Trophoblast cell (in vitro differentiated cells and primary cell): ENCODE measurements at regions not wholly inside any gene's neighbourhood (a gene's known extent, or its start where the extent isn't known, plus 50 kb on each side); places are given as distances from the start of the nearest gene placed in this dataset.

Experiments used
- DNase-seq, 2 donors: peaks; one replicate each; pipeline ENCODE4 v3.0.0-alpha.2; 2016
- H2AFZ ChIP-seq: 2 replicates; pipeline ENCODE4 v1.6.1; 2013; ENCODE audit warnings: low read length, moderate library complexity, mild to moderate bottlenecking; ENCODE audit not compliant: insufficient read depth, poor library complexity
- H2AK5ac ChIP-seq: 2 replicates; pipeline ENCODE4 v1.6.1; 2013; ENCODE audit warnings: mild to moderate bottlenecking, low read length
- H2BK120ac ChIP-seq: 2 replicates; pipeline ENCODE4 v1.6.1; 2013; ENCODE audit warnings: low read length, mild to moderate bottlenecking, moderate library complexity; ENCODE audit not compliant: insufficient read depth, poor library complexity
- H2BK12ac ChIP-seq: 2 replicates; pipeline ENCODE4 v1.6.1; 2013; ENCODE audit warnings: mild to moderate bottlenecking, low read length, moderate library complexity
- H2BK5ac ChIP-seq: 2 replicates; pipeline ENCODE4 v1.6.1; 2013; ENCODE audit warnings: low read length, low read depth, moderate library complexity, mild to moderate bottlenecking; ENCODE audit not compliant: poor library complexity
- H3K14ac ChIP-seq: 2 replicates; pipeline ENCODE4 v1.6.1; 2013; ENCODE audit warnings: mild to moderate bottlenecking, low read length
- H3K18ac ChIP-seq: 2 replicates; pipeline ENCODE4 v1.6.1; 2013; ENCODE audit warnings: mild to moderate bottlenecking, low read length
- H3K23ac ChIP-seq: 2 replicates; pipeline ENCODE4 v1.6.1; 2013; ENCODE audit warnings: low read length
- H3K27ac ChIP-seq: 2 replicates; pipeline ENCODE4 v1.5.1; 2013; ENCODE audit warnings: low read depth, mild to moderate bottlenecking, inconsistent platforms, low read length, moderate library complexity
- H3K27me3 ChIP-seq: 2 replicates; pipeline ENCODE4 v1.6.1; 2013; ENCODE audit warnings: inconsistent platforms, mild to moderate bottlenecking, low read length, moderate library complexity; ENCODE audit not compliant: insufficient read depth
- H3K36me3 ChIP-seq, 2 experiments: 1 replicate in 1 of 2; 2 replicates in 1 of 2; pipeline ENCODE4 v1.6.1; 2013; ENCODE audit warnings: low read length in 2 of 2, mild to moderate bottlenecking in 2 of 2, moderate library complexity in 1 of 2; ENCODE audit not compliant: insufficient read depth in 2 of 2, control insufficient read depth in 1 of 2
- H3K4ac ChIP-seq: 2 replicates; pipeline ENCODE4 v1.6.1; 2013; ENCODE audit warnings: low read depth, mild to moderate bottlenecking, low read length, moderate library complexity
- H3K4me1 ChIP-seq, 2 experiments: 1 replicate in 1 of 2; 2 replicates in 1 of 2; pipeline ENCODE4 v1.6.1; 2013; ENCODE audit warnings: low read length in 2 of 2, mild to moderate bottlenecking in 2 of 2, moderate library complexity in 1 of 2; ENCODE audit not compliant: insufficient read depth in 2 of 2, control insufficient read depth in 1 of 2
- H3K4me2 ChIP-seq: 2 replicates; pipeline ENCODE4 v1.6.1; 2013; ENCODE audit warnings: inconsistent platforms, mild to moderate bottlenecking, low read length, moderate library complexity
- H3K4me3 ChIP-seq: 2 replicates; pipeline ENCODE4 v1.5.1; 2013; ENCODE audit warnings: mild to moderate bottlenecking, low read depth, low read length, inconsistent platforms
- H3K79me1 ChIP-seq: one replicate; pipeline ENCODE4 v1.6.1; 2013; ENCODE audit warnings: low read length
- H3K79me2 ChIP-seq: 2 replicates; pipeline ENCODE4 v1.6.1; 2013; ENCODE audit warnings: low read length, mild to moderate bottlenecking; ENCODE audit not compliant: control insufficient read depth, insufficient read depth, poor library complexity
- H3K9ac ChIP-seq: 2 replicates; pipeline ENCODE4 v1.6.1; 2013; ENCODE audit warnings: mild to moderate bottlenecking, low read length
- H3K9me3 ChIP-seq: 2 replicates; pipeline ENCODE4 v1.6.1; 2013; ENCODE audit warnings: low read depth, mild to moderate bottlenecking, control low read depth, inconsistent platforms, low read length; ENCODE audit not compliant: insufficient read depth
- H4K12ac ChIP-seq: 2 replicates; pipeline ENCODE4 v1.6.1; 2013; ENCODE audit warnings: low read depth, mild to moderate bottlenecking, low read length, moderate library complexity
- H4K8ac ChIP-seq: 2 replicates; pipeline ENCODE4 v1.6.1; 2013; ENCODE audit warnings: low read depth, mild to moderate bottlenecking, low read length, moderate library complexity
- H4K91ac ChIP-seq: one replicate; pipeline ENCODE4 v1.6.1; 2013; ENCODE audit warnings: low read depth, mild to moderate bottlenecking, low read length, moderate library complexity
- WGBS: extraction: QIAGEN DNeasy Blood & Tissue Kit; methylation state at CpG from one replicate; pipeline ENCODE4 v1.1.7; 2013; ENCODE audit warnings: missing lambda C conversion rate; ENCODE audit not compliant: insufficient read length, insufficient coverage; ENCODE audit errors: extremely low coverage; 5-methylcytosine and 5-hydroxymethylcytosine counted together

DNA sequence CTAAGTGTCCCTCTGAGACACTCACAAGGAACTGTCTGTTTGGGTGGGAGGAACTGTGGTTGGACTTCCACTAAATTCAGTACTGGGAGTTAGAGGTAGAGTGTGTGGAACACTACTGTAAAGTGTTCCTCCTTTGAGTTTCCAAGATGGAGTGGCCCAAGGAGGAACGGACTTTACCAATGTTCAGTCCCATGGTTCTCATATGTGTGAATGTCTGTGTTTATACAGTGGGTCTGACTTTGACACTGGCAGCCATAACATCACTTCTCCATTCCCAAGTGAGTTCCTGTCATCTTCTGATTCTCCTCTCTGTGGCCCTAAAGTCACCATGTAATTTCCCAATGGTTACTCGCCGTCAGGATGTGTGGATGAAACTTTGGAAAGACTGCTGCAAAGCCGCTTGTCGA lies 136.8 kb upstream of the SERP2 start:
- Histone ChIP-seq H3K27ac (no peak overlapping the region), H2AK5ac (no peak overlapping the region), H2BK12ac (no peak overlapping the region), H3K23ac (no peak overlapping the region), H3K79me1 (peaks cover 2% of the 10 kb centered on the region), H4K12ac (no peak overlapping the region), H4K91ac (no peak overlapping the region), H3K9me3 (no peaks in the 10 kb centered on the region), H3K14ac (no peak overlapping the region), H3K4me3 (no peak overlapping the region), H3K9ac (no peak overlapping the region), H3K4ac (no peak overlapping the region), H3K36me3 (no peaks in the 10 kb centered on the region), H4K8ac (no peak overlapping the region), H3K4me2 (no peak overlapping the region), H2BK120ac (no peak overlapping the region), H3K79me2 (no peaks in the 10 kb centered on the region), H2BK5ac (no peak overlapping the region), H3K18ac (no peak overlapping the region), H2AFZ (no peak overlapping the region), H3K4me1 (peaks cover under 1% of the 10 kb centered on the region in 2 experiments), H3K27me3 (no peaks in the 10 kb centered on the region)
- WGBS, result no CpG with 5 or more reads among the region's 5 CpGs
- no peak for DNase-seq

DNA sequence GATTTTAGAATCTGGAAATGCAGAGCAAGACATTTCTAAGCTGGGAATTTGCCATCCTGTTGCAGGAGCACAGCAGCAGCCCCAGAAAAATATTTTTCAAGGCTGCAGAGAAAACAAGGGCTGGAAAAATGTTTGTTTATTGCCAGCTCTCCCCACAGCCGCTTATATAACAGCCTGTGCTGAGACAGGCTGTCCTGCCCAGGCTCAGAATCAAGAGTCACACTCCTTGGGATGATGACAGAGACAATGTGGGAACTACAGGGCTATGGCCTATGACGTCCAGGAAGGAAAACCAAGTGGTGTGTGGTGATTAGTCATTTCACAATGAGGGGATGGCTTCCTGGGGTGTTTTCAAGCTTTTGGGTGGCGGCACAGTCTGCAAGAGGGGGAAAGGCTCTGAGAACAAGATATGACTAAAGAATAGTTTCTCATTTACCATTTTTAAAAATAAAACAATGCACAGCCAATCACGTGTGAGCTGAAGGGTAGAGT lies 136.3 kb upstream of the SERP2 start:
- Histone ChIP-seq H3K14ac (no peak overlapping the region), H4K91ac (no peak overlapping the region), H2BK5ac (no peak overlapping the region), H3K79me1 (peaks cover 2% of the 10 kb centered on the region), H2AK5ac (no peak overlapping the region), H3K4me1 (no peaks in the 10 kb centered on the region), H3K9me3 (no peaks in the 10 kb centered on the region), H3K4me3 (no peak overlapping the region), H4K8ac (no peak overlapping the region), H3K9ac (no peak overlapping the region), H3K79me2 (no peaks in the 10 kb centered on the region), H2BK12ac (no peak overlapping the region), H4K12ac (no peak overlapping the region), H3K4me2 (no peak overlapping the region), H3K18ac (no peak overlapping the region), H3K36me3 (no peaks in the 10 kb centered on the region), H3K27ac (no peak overlapping the region), H3K23ac (no peak overlapping the region), H3K27me3 (no peaks in the 10 kb centered on the region), H3K4ac (no peak overlapping the region), H2BK120ac (no peak overlapping the region), H2AFZ (no peak overlapping the region)
- no CpG with 5 or more reads among the region's 4 CpGs for WGBS
- DNase-seq, result peak; percentile 15 to 42

GRCh38 chr13:44237881-44238421 lies 135.7 kb upstream of the SERP2 start:
- no peaks in the 10 kb centered on the region for H3K79me2 ChIP-seq
- H3K4me1 ChIP-seq, result peaks cover 2 to 3% of the 10 kb centered on the region in 2 experiments
- H4K8ac ChIP-seq, result no peak overlapping the region
- no peak overlapping the region for H3K14ac ChIP-seq
- H3K23ac ChIP-seq, result no peak overlapping the region
- no peak overlapping the region for H4K91ac ChIP-seq
- no peak overlapping the region for H2AK5ac ChIP-seq
- no peak overlapping the region for H2BK12ac ChIP-seq
- H3K79me1 ChIP-seq, result peaks cover 2% of the 10 kb centered on the region
- no peak overlapping the region for H3K27ac ChIP-seq
- no peak overlapping the region for H2AFZ ChIP-seq
- H3K36me3 ChIP-seq, result no peaks in the 10 kb centered on the region
- DNase-seq, result no peak
- H3K4me2 ChIP-seq, result no peak overlapping the region
- no CpG with 5 or more reads among the region's 4 CpGs for WGBS
- no peak overlapping the region for H3K9ac ChIP-seq
- no peaks in the 10 kb centered on the region for H3K27me3 ChIP-seq
- no peak overlapping the region for H2BK120ac ChIP-seq
- H2BK5ac ChIP-seq, result no peak overlapping the region
- no peaks in the 10 kb centered on the region for H3K9me3 ChIP-seq
- H4K12ac ChIP-seq, result no peak overlapping the region
- H3K4ac ChIP-seq, result no peak overlapping the region
- H3K18ac ChIP-seq, result no peak overlapping the region
- H3K4me3 ChIP-seq, result no peak overlapping the region

- Histone ChIP-seq H3K4ac (no peak overlapping the region), H3K4me1 (peaks cover 13 to 15% of the 10 kb centered on the region in 2 experiments), H3K9ac (no peak overlapping the region), H2BK5ac (no peak overlapping the region), H2BK12ac (no peak overlapping the region), H4K12ac (no peak overlapping the region), H3K14ac (no peak overlapping the region), H3K9me3 (no peaks in the 10 kb centered on the region), H4K8ac (no peak overlapping the region), H2AK5ac (no peak overlapping the region), H3K23ac (no peak overlapping the region), H3K79me1 (peaks cover 6% of the 10 kb centered on the region), H3K4me2 (no peak overlapping the region), H3K27ac (no peak overlapping the region), H3K4me3 (no peak overlapping the region), H3K36me3 (no peaks in the 10 kb centered on the region), H2AFZ (no peak overlapping the region), H2BK120ac (no peak overlapping the region), H3K27me3 (no peaks in the 10 kb centered on the region), H3K79me2 (no peaks in the 10 kb centered on the region), H4K91ac (no peak overlapping the region), H3K18ac (no peak overlapping the region)
- DNase-seq, result no peak
- no CpG with 5 or more reads among the region's 1 CpG for WGBS
These were observed 132.9 kb upstream of the SERP2 start for GRCh38 chr13:44240611-44241145.
